ENCODE measurements at regions not wholly inside any gene's neighbourhood (a gene's known extent, or its start where the extent isn't known, plus 50 kb on each side); places are given as distances from the start of the nearest gene placed in this dataset.

- ChIA-PET CTCF (no interaction called here), POLR2A (no interaction called here)
- Mint-ChIP-seq H3K27me3 (peaks cover 4% of the 10 kb centered on the region), H3K9me3 (no peaks in the 10 kb centered on the region), H3K27ac (no peak overlapping the region), H3K4me3 (no peak overlapping the region), H3K4me1 (no peaks in the 10 kb centered on the region), H3K36me3 (ENCODE audit: low read depth) (no peaks in the 10 kb centered on the region)
- DNase-seq = no peak
Measured at GRCh38 chr3:132202586-132202985, 114.6 kb upstream of the ACP3 start.

GRCh38 chr3:132203889-132204596, 113.2 kb upstream of the ACP3 start:
- POLR2A ChIA-PET = no interaction called here

GRCh38 chr3:132205609-132206008, 111.6 kb upstream of the ACP3 start:
- H3K4me1 Mint-ChIP-seq = no peaks in the 10 kb centered on the region
- H3K4me3 Mint-ChIP-seq = no peak overlapping the region
- no peak overlapping the region for H3K27ac Mint-ChIP-seq
- ChIA-PET CTCF (no interaction called here), POLR2A (no interaction called here)
- DNase-seq = no peak
- no peaks in the 10 kb centered on the region for H3K36me3 Mint-ChIP-seq (ENCODE audit: low read depth)
- H3K27me3 Mint-ChIP-seq = peaks cover 9% of the 10 kb centered on the region
- H3K9me3 Mint-ChIP-seq = no peaks in the 10 kb centered on the region

More at GRCh38 chr3:132203889-132204596, 113.2 kb upstream of the ACP3 start:
- no peaks in the 10 kb centered on the region for H3K4me1 Mint-ChIP-seq
- H3K27me3 Mint-ChIP-seq = peaks cover 4% of the 10 kb centered on the region
- no peak overlapping the region for H3K4me3 Mint-ChIP-seq
- CTCF ChIA-PET = interaction anchor here (1.0 kb wide), 1 partner anchor 20 kb away, joined by 3 read pairs; no protein-coding TSS in a partner anchor
- H3K9me3 Mint-ChIP-seq = no peaks in the 10 kb centered on the region
- H3K36me3 Mint-ChIP-seq (ENCODE audit: low read depth) = no peaks in the 10 kb centered on the region
- no peak for DNase-seq
- H3K27ac Mint-ChIP-seq = no peak overlapping the region

GRCh38 chr3:132209855-132210254, 107.4 kb upstream of the ACP3 start:
- Mint-ChIP-seq H3K4me3 (no peak overlapping the region), H3K36me3 (ENCODE audit: low read depth) (no peaks in the 10 kb centered on the region), H3K27me3 (peaks cover 17% of the 10 kb centered on the region), H3K4me1 (no peaks in the 10 kb centered on the region), H3K27ac (no peak overlapping the region), H3K9me3 (no peaks in the 10 kb centered on the region)
- POLR2A ChIA-PET = no interaction called here
- no peak for DNase-seq
- CTCF ChIA-PET = interaction anchor here (1.3 kb wide), 1 partner anchor 11 kb away, joined by 3 read pairs; no protein-coding TSS in a partner anchor

GRCh38 chr3:132210476-132211346, 106.5 kb upstream of the ACP3 start:
- H3K27me3 Mint-ChIP-seq = peaks cover 14% of the 10 kb centered on the region
- peak; percentile 13 for DNase-seq
- CTCF ChIA-PET = interaction anchor here (1.3 kb wide), 1 partner anchor 10 kb away, joined by 3 read pairs; no protein-coding TSS in a partner anchor
- no peak overlapping the region for H3K4me3 Mint-ChIP-seq
- POLR2A ChIA-PET = no interaction called here
- H3K4me1 Mint-ChIP-seq = no peaks in the 10 kb centered on the region
- no peaks in the 10 kb centered on the region for H3K9me3 Mint-ChIP-seq
- no peaks in the 10 kb centered on the region for H3K36me3 Mint-ChIP-seq (ENCODE audit: low read depth)
- peak overlapping the region; percentile 0 for H3K27ac Mint-ChIP-seq

GRCh38 chr3:132211896-132212295, 105.3 kb upstream of the ACP3 start:
- CTCF ChIA-PET = no interaction called here
- DNase-seq = no peak
- Mint-ChIP-seq H3K4me1 (no peaks in the 10 kb centered on the region), H3K9me3 (no peaks in the 10 kb centered on the region), H3K36me3 (ENCODE audit: low read depth) (no peaks in the 10 kb centered on the region), H3K4me3 (no peak overlapping the region), H3K27ac (no peak overlapping the region), H3K27me3 (peaks cover 14% of the 10 kb centered on the region)
- POLR2A ChIA-PET = no interaction called here

- H3K9me3 Mint-ChIP-seq = no peaks in the 10 kb centered on the region
- no peaks in the 10 kb centered on the region for H3K4me1 Mint-ChIP-seq
- H3K4me3 Mint-ChIP-seq = no peak overlapping the region
- H3K27me3 Mint-ChIP-seq = no peaks in the 10 kb centered on the region
- no peak overlapping the region for H3K27ac Mint-ChIP-seq
- ChIA-PET CTCF (no interaction called here), POLR2A (no interaction called here)
- DNase-seq = no peak
- no peaks in the 10 kb centered on the region for H3K36me3 Mint-ChIP-seq (ENCODE audit: low read depth)
Measured at GRCh38 chr3:132218817-132219755, 98.1 kb upstream of the ACP3 start.

GRCh38 chr3:132220986-132221385, 96.2 kb upstream of the ACP3 start:
- ChIA-PET CTCF (interaction anchor here (1.0 to 1.5 kb wide), 2 partner anchors 11 to 13 kb away, joined by 3 read pairs; no protein-coding TSS in a partner anchor), POLR2A (no interaction called here)
- no peaks in the 10 kb centered on the region for H3K4me1 Mint-ChIP-seq
- no peaks in the 10 kb centered on the region for H3K36me3 Mint-ChIP-seq (ENCODE audit: low read depth)
- no peak overlapping the region for H3K4me3 Mint-ChIP-seq
- H3K27me3 Mint-ChIP-seq = no peaks in the 10 kb centered on the region
- H3K9me3 Mint-ChIP-seq = no peaks in the 10 kb centered on the region
- no peak for DNase-seq
- H3K27ac Mint-ChIP-seq = no peak overlapping the region

- Mint-ChIP-seq H3K4me1 (no peaks in the 10 kb centered on the region), H3K9me3 (no peaks in the 10 kb centered on the region), H3K36me3 (ENCODE audit: low read depth) (no peaks in the 10 kb centered on the region), H3K4me3 (no peak overlapping the region), H3K27ac (no peak overlapping the region), H3K27me3 (no peaks in the 10 kb centered on the region)
- ChIA-PET CTCF (no interaction called here), POLR2A (interaction anchor here (0.6 kb wide), 1 partner anchor 9 kb away, joined by 6 read pairs; no protein-coding TSS in a partner anchor)
- no peak for DNase-seq
Measured at GRCh38 chr3:132222868-132223538, 94.2 kb upstream of the ACP3 start.

GRCh38 chr3:132225664-132226063, 91.5 kb upstream of the ACP3 start:
- ChIA-PET POLR2A (no interaction called here), CTCF (no interaction called here)
- Mint-ChIP-seq H3K4me1 (no peaks in the 10 kb centered on the region), H3K27ac (no peak overlapping the region), H3K27me3 (peaks cover 6% of the 10 kb centered on the region), H3K36me3 (ENCODE audit: low read depth) (no peaks in the 10 kb centered on the region), H3K4me3 (no peak overlapping the region), H3K9me3 (no peaks in the 10 kb centered on the region)
- DNase-seq = no peak

- Mint-ChIP-seq H3K9me3 (no peaks in the 10 kb centered on the region), H3K27ac (no peak overlapping the region), H3K4me3 (no peak overlapping the region), H3K27me3 (peaks cover 7% of the 10 kb centered on the region), H3K36me3 (ENCODE audit: low read depth) (no peaks in the 10 kb centered on the region), H3K4me1 (no peaks in the 10 kb centered on the region)
- ChIA-PET POLR2A (no interaction called here), CTCF (interaction anchor here (0.5 kb wide), 1 partner anchor 57 kb away, joined by 3 read pairs; no protein-coding TSS in a partner anchor)
- no peak for DNase-seq
Measured at GRCh38 chr3:132228923-132229322, 88.3 kb upstream of the ACP3 start.

GRCh38 chr3:132229641-132230040, 87.6 kb upstream of the ACP3 start:
- CTCF ChIA-PET = interaction anchor here (0.5 kb wide), 1 partner anchor 58 kb away, joined by 3 read pairs; no protein-coding TSS in a partner anchor
- H3K4me1 Mint-ChIP-seq = no peaks in the 10 kb centered on the region
- H3K4me3 Mint-ChIP-seq = no peak overlapping the region
- no peak overlapping the region for H3K27ac Mint-ChIP-seq
- H3K9me3 Mint-ChIP-seq = no peaks in the 10 kb centered on the region
- H3K27me3 Mint-ChIP-seq = peaks cover 10% of the 10 kb centered on the region
- POLR2A ChIA-PET = no interaction called here
- no peak for DNase-seq
- no peaks in the 10 kb centered on the region for H3K36me3 Mint-ChIP-seq (ENCODE audit: low read depth)

All from activated CD4-positive, alpha-beta T cell treated with anti-CD3 and anti-CD28 coated beads, Interleukin-2, amount 10 ng/mL, durations not matched to agents 7 days and 5 days (primary cell).